ENCODE measurements at regions not wholly inside any gene's neighbourhood (a gene's known extent, or its start where the extent isn't known, plus 50 kb on each side); places are given as distances from the start of the nearest gene placed in this dataset.

- no peak for DNase-seq
These were observed 639.3 kb downstream of the TUSC7 start for GRCh38 chr3:117348884-117349283.

GRCh38 chr3:117349566-117349965, 640.0 kb downstream of the TUSC7 start:
- Mint-ChIP-seq H3K4me3 (no peak overlapping the region), H3K27ac (no peak overlapping the region), H3K36me3 (ENCODE audit: low read depth) (no peaks in the 10 kb centered on the region), H3K9me3 (no peaks in the 10 kb centered on the region), H3K4me1 (no peaks in the 10 kb centered on the region), H3K27me3 (ENCODE audit: low read depth, poor library complexity) (peaks cover 4% of the 10 kb centered on the region)
- DNase-seq = no peak
- TF ChIP-seq CTCF (IDR thresholded peaks at IDR 0.05) = no peak

More at GRCh38 chr3:117348884-117349283, 639.3 kb downstream of the TUSC7 start:
- TF ChIP-seq CTCF (IDR thresholded peaks at IDR 0.05) = no peak
- Mint-ChIP-seq H3K27me3 (ENCODE audit: low read depth, poor library complexity) (peaks cover 4% of the 10 kb centered on the region), H3K36me3 (ENCODE audit: low read depth) (no peaks in the 10 kb centered on the region), H3K4me1 (no peaks in the 10 kb centered on the region), H3K4me3 (no peak overlapping the region), H3K27ac (no peak overlapping the region), H3K9me3 (no peaks in the 10 kb centered on the region)

GRCh38 chr3:117350371-117350770, 640.8 kb downstream of the TUSC7 start:
- Mint-ChIP-seq H3K27ac (no peak overlapping the region), H3K9me3 (no peaks in the 10 kb centered on the region)

GRCh38 chr3:117355566-117355965, 646.0 kb downstream of the TUSC7 start:
- H3K36me3 Mint-ChIP-seq (ENCODE audit: low read depth) = no peaks in the 10 kb centered on the region
- peak; percentile 50 for TF ChIP-seq CTCF (IDR thresholded peaks at IDR 0.05)
- H3K27ac Mint-ChIP-seq = no peak overlapping the region
- no peak overlapping the region for H3K4me3 Mint-ChIP-seq
- no peaks in the 10 kb centered on the region for H3K4me1 Mint-ChIP-seq
- DNase-seq = peak; percentile 13
- H3K9me3 Mint-ChIP-seq = peaks cover 3% of the 10 kb centered on the region
- no peaks in the 10 kb centered on the region for H3K27me3 Mint-ChIP-seq (ENCODE audit: low read depth, poor library complexity)

More at GRCh38 chr3:117350371-117350770, 640.8 kb downstream of the TUSC7 start:
- no peak for DNase-seq
- H3K36me3 Mint-ChIP-seq (ENCODE audit: low read depth) = no peaks in the 10 kb centered on the region
- no peak for TF ChIP-seq CTCF (IDR thresholded peaks at IDR 0.05)
- H3K27me3 Mint-ChIP-seq (ENCODE audit: low read depth, poor library complexity) = peaks cover 4% of the 10 kb centered on the region
- H3K4me3 Mint-ChIP-seq = no peak overlapping the region
- H3K4me1 Mint-ChIP-seq = no peaks in the 10 kb centered on the region

GRCh38 chr3:117356091-117356705, 646.6 kb downstream of the TUSC7 start:
- no peaks in the 10 kb centered on the region for H3K36me3 Mint-ChIP-seq (ENCODE audit: low read depth)
- H3K27me3 Mint-ChIP-seq (ENCODE audit: low read depth, poor library complexity) = peaks cover 3% of the 10 kb centered on the region
- H3K4me3 Mint-ChIP-seq = no peak overlapping the region
- TF ChIP-seq CTCF (IDR thresholded peaks at IDR 0.05) = no peak
- peaks cover 9% of the 10 kb centered on the region for H3K9me3 Mint-ChIP-seq
- H3K4me1 Mint-ChIP-seq = no peaks in the 10 kb centered on the region
- H3K27ac Mint-ChIP-seq = no peak overlapping the region
- no peak for DNase-seq

GRCh38 chr3:117358717-117359314, 649.2 kb downstream of the TUSC7 start:
- no peak for DNase-seq
- H3K36me3 Mint-ChIP-seq (ENCODE audit: low read depth) = no peaks in the 10 kb centered on the region
- H3K27ac Mint-ChIP-seq = no peak overlapping the region
- H3K27me3 Mint-ChIP-seq (ENCODE audit: low read depth, poor library complexity) = peaks cover 7% of the 10 kb centered on the region
- peaks cover 33% of the 10 kb centered on the region for H3K9me3 Mint-ChIP-seq
- no peaks in the 10 kb centered on the region for H3K4me1 Mint-ChIP-seq
- TF ChIP-seq CTCF (IDR thresholded peaks at IDR 0.05) = no peak
- no peak overlapping the region for H3K4me3 Mint-ChIP-seq

Measured in nephron progenitor cell (in vitro differentiated cells).